ENCODE measurements at regions not wholly inside any gene's neighbourhood (a gene's known extent, or its start where the extent isn't known, plus 50 kb on each side); places are given as distances from the start of the nearest gene placed in this dataset.

DNA sequence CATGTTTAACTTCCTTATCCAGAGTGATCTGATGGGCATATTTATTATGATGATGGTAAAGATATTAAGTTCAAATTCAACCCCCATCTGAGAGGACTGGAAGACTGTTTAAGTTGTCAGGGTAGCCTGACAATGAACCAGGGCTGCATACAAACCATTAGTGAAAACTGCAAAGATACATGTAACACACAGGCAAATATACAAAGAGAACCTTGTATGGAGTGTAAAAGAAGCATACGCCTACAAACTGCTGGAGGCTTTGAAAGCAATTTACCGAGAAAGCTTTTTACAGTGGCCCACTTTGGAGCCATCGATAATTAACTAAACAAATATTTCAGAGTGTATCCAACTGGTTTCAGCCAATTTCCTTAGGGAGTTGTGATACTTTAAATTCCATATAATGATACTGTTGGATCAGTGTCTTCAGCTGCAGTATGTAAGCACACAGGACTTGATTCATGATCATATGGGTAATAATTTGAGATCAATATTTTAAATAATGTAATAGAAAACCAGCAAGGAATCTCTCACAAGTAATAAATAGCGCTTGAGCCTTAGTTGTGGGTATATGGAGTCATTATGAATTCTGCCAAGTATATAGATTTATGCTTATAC lies 231.5 kb upstream of the SPRY2 start:
- intact Hi-C loops (cut with DNase I) = no loop called here
- no peak overlapping the region for H3K4me3 ChIP-seq
- no peak for TF ChIP-seq CTCF (IDR thresholded peaks at IDR 0.05)
- H3K27me3 ChIP-seq = no peaks in the 10 kb centered on the region
- no peak overlapping the region for H3K27ac ChIP-seq
- no peaks in the 10 kb centered on the region for H3K9me3 ChIP-seq
- no peaks in the 10 kb centered on the region for H3K36me3 ChIP-seq
- no peak for ATAC-seq
- H3K4me1 ChIP-seq = no peaks in the 10 kb centered on the region
- DNase-seq = no peak

DNA sequence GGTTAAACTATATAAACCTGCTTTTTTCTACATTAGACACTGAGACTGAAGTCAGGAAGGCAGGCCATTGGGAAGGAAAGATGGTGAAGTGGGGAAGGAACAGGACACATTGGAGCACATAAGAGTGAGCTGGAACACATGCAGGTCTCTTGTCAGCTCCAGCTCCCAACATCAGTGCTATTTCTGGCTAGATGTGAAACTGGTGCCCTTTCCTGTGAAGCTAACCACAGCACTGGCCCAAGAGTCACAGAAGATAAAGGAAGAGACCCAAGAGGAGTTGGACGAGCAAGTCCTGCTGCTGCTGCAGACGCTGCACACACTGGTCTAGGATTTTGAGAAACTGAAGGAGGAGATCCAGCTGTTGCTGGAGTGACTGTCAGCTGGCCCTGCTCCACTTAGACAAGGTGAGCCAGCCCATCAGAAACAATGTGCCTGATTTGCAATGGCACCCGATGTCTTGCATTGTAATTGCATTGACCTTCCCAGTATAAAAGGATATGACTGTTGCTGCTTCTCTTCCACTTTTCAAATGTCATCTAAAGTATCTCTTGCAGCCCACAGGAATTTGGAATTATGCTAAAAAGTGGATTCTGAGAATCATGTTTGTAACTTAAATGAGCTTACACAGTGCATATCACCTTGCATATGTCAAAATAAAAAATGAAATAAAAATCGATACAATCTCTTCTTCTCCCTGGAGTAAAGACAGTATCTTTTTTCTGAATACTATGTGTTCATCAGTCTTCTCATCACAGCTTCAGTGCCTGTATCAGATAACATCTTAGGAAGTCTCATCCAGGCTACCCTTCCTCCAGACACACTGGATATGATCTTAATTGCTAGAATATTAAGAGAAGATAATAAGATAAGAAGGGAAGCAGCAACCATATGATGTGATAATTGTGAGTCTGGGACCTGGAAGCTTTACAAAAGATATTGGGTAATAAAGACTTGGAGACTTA lies 230.7 kb upstream of the SPRY2 start:
- DNase-seq = no peak
- H3K27ac ChIP-seq = no peak overlapping the region
- H3K9me3 ChIP-seq = no peaks in the 10 kb centered on the region
- H3K4me3 ChIP-seq = no peak overlapping the region
- H3K27me3 ChIP-seq = no peaks in the 10 kb centered on the region
- TF ChIP-seq CTCF (IDR thresholded peaks at IDR 0.05) = no peak
- H3K4me1 ChIP-seq = no peaks in the 10 kb centered on the region
- no peak for ATAC-seq
- H3K36me3 ChIP-seq = no peaks in the 10 kb centered on the region
- intact Hi-C loops (cut with DNase I) = no loop called here

GRCh38 chr13:80563439-80563838 lies 222.5 kb upstream of the SPRY2 start:
- intact Hi-C loops (cut with DNase I) = no loop called here
- ATAC-seq = no peak
- no peak overlapping the region for H3K27ac ChIP-seq

GRCh38 chr13:80562433-80563156 lies 221.7 kb upstream of the SPRY2 start:
- ATAC-seq (no peak), DNase-seq (no peak)
- H3K4me3 ChIP-seq = no peak overlapping the region
- H3K9me3 ChIP-seq = no peaks in the 10 kb centered on the region
- H3K4me1 ChIP-seq = no peaks in the 10 kb centered on the region
- no peak overlapping the region for H3K27ac ChIP-seq
- H3K36me3 ChIP-seq = no peaks in the 10 kb centered on the region
- no peaks in the 10 kb centered on the region for H3K27me3 ChIP-seq
- TF ChIP-seq CTCF (IDR thresholded peaks at IDR 0.05) = no peak
- intact Hi-C loops (cut with DNase I) = no loop called here

More at GRCh38 chr13:80563439-80563838, 222.5 kb upstream of the SPRY2 start:
- Histone ChIP-seq H3K4me1 (no peaks in the 10 kb centered on the region), H3K27me3 (no peaks in the 10 kb centered on the region), H3K36me3 (no peaks in the 10 kb centered on the region), H3K9me3 (no peaks in the 10 kb centered on the region), H3K4me3 (no peak overlapping the region)
- no peak for TF ChIP-seq CTCF (IDR thresholded peaks at IDR 0.05)
- DNase-seq = no peak

DNA sequence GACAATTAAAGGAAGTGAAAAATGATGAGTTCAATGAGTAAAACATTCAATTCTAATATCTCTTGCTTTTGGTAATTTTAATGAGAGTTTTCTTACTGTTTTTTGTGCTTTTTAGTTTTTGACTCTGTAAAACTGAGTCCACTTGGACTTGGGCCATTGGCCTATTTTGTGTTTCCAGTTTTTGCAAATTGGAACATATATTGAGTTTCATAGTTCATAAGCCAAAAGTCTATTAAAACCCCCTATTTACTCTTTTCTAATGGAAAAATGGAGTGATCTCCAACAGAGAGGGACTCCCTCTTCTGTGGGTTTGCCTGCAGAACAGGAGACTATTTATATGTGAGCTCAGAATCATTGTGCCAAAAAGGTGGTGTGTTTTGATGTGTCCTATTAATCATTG lies 219.7 kb upstream of the SPRY2 start:
- H3K4me3 ChIP-seq = no peak overlapping the region
- ATAC-seq = no peak
- H3K4me1 ChIP-seq = no peaks in the 10 kb centered on the region
- H3K27ac ChIP-seq = no peak overlapping the region
- H3K36me3 ChIP-seq = no peaks in the 10 kb centered on the region
- DNase-seq = no peak
- no peak for TF ChIP-seq CTCF (IDR thresholded peaks at IDR 0.05)
- H3K9me3 ChIP-seq = no peaks in the 10 kb centered on the region
- intact Hi-C loops (cut with DNase I) = no loop called here
- H3K27me3 ChIP-seq = no peaks in the 10 kb centered on the region
